ENCODE measurements at regions not wholly inside any gene's neighbourhood (a gene's known extent, or its start where the extent isn't known, plus 50 kb on each side); places are given as distances from the start of the nearest gene placed in this dataset.

- peaks cover 21% of the 10 kb centered on the region for H3F3A ChIP-seq (ENCODE audit: low read depth)
- peaks cover 99% of the 10 kb centered on the region for H3K27me3 ChIP-seq
- Mint-ChIP-seq H3K9me3 (no peaks in the 10 kb centered on the region), H3K27me3 (ENCODE audit: insufficient read depth, low read depth) (peaks cover 76% of the 10 kb centered on the region), H3K36me3 (no peaks in the 10 kb centered on the region), H3K4me3 (peak overlapping the region; percentile 79), H3K4me1 (peaks cover 20% of the 10 kb centered on the region), H3K27ac (no peak overlapping the region)
- no peak overlapping the region for H3K9ac ChIP-seq
- TF ChIP-seq EZH2 (IDR thresholded peaks at IDR 0.05) (peak; percentile 83), EZH2phosphoT487 (IDR thresholded peaks at IDR 0.05) (peak; percentile 82)
- TF ChIP-seq, protein P1, sequence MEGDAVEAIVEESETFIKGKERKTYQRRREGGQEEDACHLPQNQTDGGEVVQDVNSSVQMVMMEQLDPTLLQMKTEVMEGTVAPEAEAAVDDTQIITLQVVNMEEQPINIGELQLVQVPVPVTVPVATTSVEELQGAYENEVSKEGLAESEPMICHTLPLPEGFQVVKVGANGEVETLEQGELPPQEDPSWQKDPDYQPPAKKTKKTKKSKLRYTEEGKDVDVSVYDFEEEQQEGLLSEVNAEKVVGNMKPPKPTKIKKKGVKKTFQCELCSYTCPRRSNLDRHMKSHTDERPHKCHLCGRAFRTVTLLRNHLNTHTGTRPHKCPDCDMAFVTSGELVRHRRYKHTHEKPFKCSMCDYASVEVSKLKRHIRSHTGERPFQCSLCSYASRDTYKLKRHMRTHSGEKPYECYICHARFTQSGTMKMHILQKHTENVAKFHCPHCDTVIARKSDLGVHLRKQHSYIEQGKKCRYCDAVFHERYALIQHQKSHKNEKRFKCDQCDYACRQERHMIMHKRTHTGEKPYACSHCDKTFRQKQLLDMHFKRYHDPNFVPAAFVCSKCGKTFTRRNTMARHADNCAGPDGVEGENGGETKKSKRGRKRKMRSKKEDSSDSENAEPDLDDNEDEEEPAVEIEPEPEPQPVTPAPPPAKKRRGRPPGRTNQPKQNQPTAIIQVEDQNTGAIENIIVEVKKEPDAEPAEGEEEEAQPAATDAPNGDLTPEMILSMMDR (IDR thresholded peaks at IDR 0.05) = peak; percentile 4
- H3K79me2 ChIP-seq (ENCODE audit: low read depth) = no peaks in the 10 kb centered on the region
- DNase-seq (ENCODE audit: low spot score) = peak; percentile 85
- H2AFZ ChIP-seq (replicated peaks) = peak overlapping the region; percentile 52
- H3K4me1 ChIP-seq = peaks cover 24% of the 10 kb centered on the region
- H3K4me2 ChIP-seq = peak overlapping the region; percentile 86
- no peaks in the 10 kb centered on the region for H3K36me3 ChIP-seq
- no peak overlapping the region for H3K27ac ChIP-seq
- no peaks in the 10 kb centered on the region for H3K9me3 ChIP-seq (ENCODE audit: low read depth)
- H4K20me1 ChIP-seq (ENCODE audit: low read depth) = peaks cover 21% of the 10 kb centered on the region
- H3K4me3 ChIP-seq = peak overlapping the region; percentile 50
These were observed 96.0 kb downstream of the INHBB start for GRCh38 chr2:120441744-120442471.

GRCh38 chr2:120442541-120442922 is 96.6 kb downstream of the INHBB start:
- no peaks in the 10 kb centered on the region for H3K9me3 ChIP-seq (ENCODE audit: low read depth)
- peaks cover 99% of the 10 kb centered on the region for H3K27me3 ChIP-seq
- Mint-ChIP-seq H3K27me3 (ENCODE audit: insufficient read depth, low read depth) (peaks cover 70% of the 10 kb centered on the region), H3K36me3 (no peaks in the 10 kb centered on the region), H3K27ac (no peak overlapping the region), H3K4me1 (peaks cover 20% of the 10 kb centered on the region), H3K9me3 (no peaks in the 10 kb centered on the region), H3K4me3 (peak overlapping the region; percentile 75)
- peak overlapping the region; percentile 52 for H2AFZ ChIP-seq (replicated peaks)
- TF ChIP-seq EZH2phosphoT487 (IDR thresholded peaks at IDR 0.05) (peak; percentile 57), EZH2 (IDR thresholded peaks at IDR 0.05) (peak; percentile 75)
- TF ChIP-seq, protein P1 (IDR thresholded peaks at IDR 0.05) = no peak
- H3K27ac ChIP-seq = no peak overlapping the region
- no peaks in the 10 kb centered on the region for H3K36me3 ChIP-seq
- no peak for DNase-seq (ENCODE audit: low spot score)
- peak overlapping the region; percentile 50 for H3K4me3 ChIP-seq
- H3F3A ChIP-seq (ENCODE audit: low read depth) = peaks cover 21% of the 10 kb centered on the region
- H3K79me2 ChIP-seq (ENCODE audit: low read depth) = no peaks in the 10 kb centered on the region
- no peak overlapping the region for H3K9ac ChIP-seq
- H3K4me1 ChIP-seq = peaks cover 24% of the 10 kb centered on the region
- peaks cover 19% of the 10 kb centered on the region for H4K20me1 ChIP-seq (ENCODE audit: low read depth)
- H3K4me2 ChIP-seq = peak overlapping the region; percentile 86

- H2AFZ ChIP-seq (replicated peaks) = peak overlapping the region; percentile 52
- H3K4me2 ChIP-seq = peak overlapping the region; percentile 86
- Mint-ChIP-seq H3K4me1 (peaks cover 24% of the 10 kb centered on the region), H3K36me3 (no peaks in the 10 kb centered on the region), H3K27me3 (ENCODE audit: insufficient read depth, low read depth) (peaks cover 71% of the 10 kb centered on the region), H3K9me3 (no peaks in the 10 kb centered on the region), H3K27ac (no peak overlapping the region), H3K4me3 (peak overlapping the region; percentile 75)
- peaks cover 99% of the 10 kb centered on the region for H3K27me3 ChIP-seq
- H3K4me1 ChIP-seq = peaks cover 24% of the 10 kb centered on the region
- peak overlapping the region; percentile 50 for H3K4me3 ChIP-seq
- peaks cover 19% of the 10 kb centered on the region for H4K20me1 ChIP-seq (ENCODE audit: low read depth)
- no peaks in the 10 kb centered on the region for H3K79me2 ChIP-seq (ENCODE audit: low read depth)
- TF ChIP-seq EZH2phosphoT487 (IDR thresholded peaks at IDR 0.05) (no peak), EZH2 (IDR thresholded peaks at IDR 0.05) (peak; percentile 22)
- TF ChIP-seq, protein P1 (IDR thresholded peaks at IDR 0.05) = no peak
- no peak overlapping the region for H3K9ac ChIP-seq
- H3K9me3 ChIP-seq (ENCODE audit: low read depth) = no peaks in the 10 kb centered on the region
- H3K36me3 ChIP-seq = no peaks in the 10 kb centered on the region
- H3K27ac ChIP-seq = no peak overlapping the region
- peaks cover 21% of the 10 kb centered on the region for H3F3A ChIP-seq (ENCODE audit: low read depth)
- peak; percentile 86 for DNase-seq (ENCODE audit: low spot score)
These were observed 97.1 kb downstream of the INHBB start for GRCh38 chr2:120442923-120443571.
